ENCODE measurements at regions not wholly inside any gene's neighbourhood (a gene's known extent, or its start where the extent isn't known, plus 50 kb on each side); places are given as distances from the start of the nearest gene placed in this dataset.
A peak's percentile ranks its signal among the peaks of the same experiment; 100 is the strongest.

GRCh38 chr20:48262466-48262865, 477.2 kb upstream of the SULF2 start:
- 84 to 85% methylated on average over 7 of the region's 7 CpGs for WGBS, 2 donors
- no peaks in the 10 kb centered on the region for H3K27me3 ChIP-seq (ENCODE audit: control insufficient read depth in 1 of 2, insufficient read depth in 2 of 2, low read length in 1 of 2)
- no peak for ATAC-seq (ENCODE audit: low FRiP score)

GRCh38 chr20:48261398-48261910, 476.2 kb upstream of the SULF2 start:
- Histone ChIP-seq H3K36me3 (ENCODE audit: control insufficient read depth in 1 of 2, insufficient read depth in 2 of 2, low read length in 1 of 2) (no peaks in the 10 kb centered on the region), H3K4me1 (ENCODE audit: control insufficient read depth in 1 of 2, insufficient read depth in 2 of 2, low read length in 2 of 2) (no peaks in the 10 kb centered on the region), H3K4me3 (ENCODE audit: low read length in 2 of 2) (no peak overlapping the region), H3K27ac (ENCODE audit: low read depth in 1 of 2, low read length in 2 of 2) (no peak overlapping the region), H3K9me3 (ENCODE audit: control insufficient read depth, low read length) (peaks cover 4% of the 10 kb centered on the region), H3K27me3 (ENCODE audit: control insufficient read depth in 1 of 2, insufficient read depth in 2 of 2, low read length in 1 of 2) (no peaks in the 10 kb centered on the region)
- ATAC-seq (ENCODE audit: low FRiP score) (no peak), DNase-seq (no peak)
- WGBS, 2 donors, result 95% methylated on average over 6 of the region's 6 CpGs
- intact Hi-C loops (cut with DNase I), result no loop called here

More at GRCh38 chr20:48262466-48262865, 477.2 kb upstream of the SULF2 start:
- H3K4me3 ChIP-seq (ENCODE audit: low read length in 2 of 2), result no peak overlapping the region
- no peak overlapping the region for H3K27ac ChIP-seq (ENCODE audit: low read depth in 1 of 2, low read length in 2 of 2)
- H3K4me1 ChIP-seq (ENCODE audit: control insufficient read depth in 1 of 2, insufficient read depth in 2 of 2, low read length in 2 of 2), result no peaks in the 10 kb centered on the region
- DNase-seq, result no peak
- intact Hi-C loops (cut with DNase I), result no loop called here
- peaks cover 1% of the 10 kb centered on the region for H3K9me3 ChIP-seq (ENCODE audit: control insufficient read depth, low read length)
- H3K36me3 ChIP-seq (ENCODE audit: control insufficient read depth in 1 of 2, insufficient read depth in 2 of 2, low read length in 1 of 2), result no peaks in the 10 kb centered on the region

- H3K4me3 ChIP-seq (ENCODE audit: low read length in 2 of 2), result no peak overlapping the region
- H3K27me3 ChIP-seq (ENCODE audit: control insufficient read depth in 1 of 2, insufficient read depth in 2 of 2, low read length in 1 of 2), result no peaks in the 10 kb centered on the region
- no peaks in the 10 kb centered on the region for H3K4me1 ChIP-seq (ENCODE audit: control insufficient read depth in 1 of 2, insufficient read depth in 2 of 2, low read length in 2 of 2)
- DNase-seq (no peak), ATAC-seq (ENCODE audit: low FRiP score) (no peak)
- H3K27ac ChIP-seq (ENCODE audit: low read depth in 1 of 2, low read length in 2 of 2), result no peak overlapping the region
- peaks cover 4% of the 10 kb centered on the region for H3K9me3 ChIP-seq (ENCODE audit: control insufficient read depth, low read length)
- intact Hi-C loops (cut with DNase I), result no loop called here
- WGBS, 2 donors, result 75 to 77% methylated on average over 14 to 15 of the region's 15 CpGs
- H3K36me3 ChIP-seq (ENCODE audit: control insufficient read depth in 1 of 2, insufficient read depth in 2 of 2, low read length in 1 of 2), result no peaks in the 10 kb centered on the region
Measured at GRCh38 chr20:48260129-48260756, 475.0 kb upstream of the SULF2 start.

GRCh38 chr20:48259456-48259855, 474.2 kb upstream of the SULF2 start:
- Histone ChIP-seq H3K4me3 (ENCODE audit: low read length in 2 of 2) (no peak overlapping the region), H3K27ac (ENCODE audit: low read depth in 1 of 2, low read length in 2 of 2) (no peak overlapping the region), H3K4me1 (ENCODE audit: control insufficient read depth in 1 of 2, insufficient read depth in 2 of 2, low read length in 2 of 2) (no peaks in the 10 kb centered on the region), H3K9me3 (ENCODE audit: control insufficient read depth, low read length) (peaks cover 4% of the 10 kb centered on the region), H3K27me3 (ENCODE audit: control insufficient read depth in 1 of 2, insufficient read depth in 2 of 2, low read length in 1 of 2) (no peaks in the 10 kb centered on the region), H3K36me3 (ENCODE audit: control insufficient read depth in 1 of 2, insufficient read depth in 2 of 2, low read length in 1 of 2) (no peaks in the 10 kb centered on the region)
- intact Hi-C loops (cut with DNase I), result no loop called here
- no peak for ATAC-seq (ENCODE audit: low FRiP score)
- 89% methylated on average over 6 of the region's 6 CpGs for WGBS, 2 donors
- DNase-seq, result no peak

- DNase-seq (no peak), ATAC-seq (ENCODE audit: low FRiP score) (no peak)
- no peaks in the 10 kb centered on the region for H3K27me3 ChIP-seq (ENCODE audit: control insufficient read depth in 1 of 2, insufficient read depth in 2 of 2, low read length in 1 of 2)
- no peak overlapping the region for H3K27ac ChIP-seq (ENCODE audit: low read depth in 1 of 2, low read length in 2 of 2)
- no peaks in the 10 kb centered on the region for H3K4me1 ChIP-seq (ENCODE audit: control insufficient read depth in 1 of 2, insufficient read depth in 2 of 2, low read length in 2 of 2)
- H3K4me3 ChIP-seq (ENCODE audit: low read length in 2 of 2), result no peak overlapping the region
- intact Hi-C loops (cut with DNase I), result no loop called here
- H3K36me3 ChIP-seq (ENCODE audit: control insufficient read depth in 1 of 2, insufficient read depth in 2 of 2, low read length in 1 of 2), result no peaks in the 10 kb centered on the region
- H3K9me3 ChIP-seq (ENCODE audit: control insufficient read depth, low read length), result peaks cover 4% of the 10 kb centered on the region
- 94 to 96% methylated on average over 2 of the region's 2 CpGs for whole genome bisulfite sequencing, 2 donors
Measured at GRCh38 chr20:48257833-48258232, 472.6 kb upstream of the SULF2 start.

- H3K4me1 ChIP-seq (ENCODE audit: control insufficient read depth in 1 of 2, insufficient read depth in 2 of 2, low read length in 2 of 2), result no peaks in the 10 kb centered on the region
- DNase-seq (no peak), ATAC-seq (ENCODE audit: low FRiP score) (no peak)
- no peaks in the 10 kb centered on the region for H3K9me3 ChIP-seq (ENCODE audit: control insufficient read depth, low read length)
- H3K27ac ChIP-seq (ENCODE audit: low read depth in 1 of 2, low read length in 2 of 2), result no peak overlapping the region
- intact Hi-C loops (cut with DNase I), result no loop called here
- H3K4me3 ChIP-seq (ENCODE audit: low read length in 2 of 2), result no peak overlapping the region
- H3K36me3 ChIP-seq (ENCODE audit: control insufficient read depth in 1 of 2, insufficient read depth in 2 of 2, low read length in 1 of 2), result no peaks in the 10 kb centered on the region
- WGBS, 2 donors, result 92 to 98% methylated on average over 8 of the region's 8 CpGs
- H3K27me3 ChIP-seq (ENCODE audit: control insufficient read depth in 1 of 2, insufficient read depth in 2 of 2, low read length in 1 of 2), result no peaks in the 10 kb centered on the region
Measured at GRCh38 chr20:48247961-48248360, 462.7 kb upstream of the SULF2 start.

GRCh38 chr20:48246061-48246790, 460.9 kb upstream of the SULF2 start:
- Histone ChIP-seq H3K9me3 (ENCODE audit: control insufficient read depth, low read length) (no peaks in the 10 kb centered on the region), H3K4me1 (ENCODE audit: control insufficient read depth in 1 of 2, insufficient read depth in 2 of 2, low read length in 2 of 2) (no peaks in the 10 kb centered on the region), H3K4me3 (ENCODE audit: low read length in 2 of 2) (no peak overlapping the region), H3K27me3 (ENCODE audit: control insufficient read depth in 1 of 2, insufficient read depth in 2 of 2, low read length in 1 of 2) (no peaks in the 10 kb centered on the region), H3K36me3 (ENCODE audit: control insufficient read depth in 1 of 2, insufficient read depth in 2 of 2, low read length in 1 of 2) (no peaks in the 10 kb centered on the region), H3K27ac (ENCODE audit: low read depth in 1 of 2, low read length in 2 of 2) (no peak overlapping the region)
- WGBS, 2 donors, result 78 to 86% methylated on average over 9 of the region's 9 CpGs
- intact Hi-C loops (cut with DNase I), result no loop called here
- DNase-seq (no peak), ATAC-seq (ENCODE audit: low FRiP score) (no peak)

GRCh38 chr20:48242623-48243022, 457.3 kb upstream of the SULF2 start:
- peak in 1 of 2 donors; percentile 35 for DNase-seq

GRCh38 chr20:48241482-48241881, 456.2 kb upstream of the SULF2 start:
- Histone ChIP-seq H3K36me3 (ENCODE audit: control insufficient read depth in 1 of 2, insufficient read depth in 2 of 2, low read length in 1 of 2) (no peaks in the 10 kb centered on the region), H3K4me3 (ENCODE audit: low read length in 2 of 2) (no peak overlapping the region), H3K4me1 (ENCODE audit: control insufficient read depth in 1 of 2, insufficient read depth in 2 of 2, low read length in 2 of 2) (no peaks in the 10 kb centered on the region), H3K27me3 (ENCODE audit: control insufficient read depth in 1 of 2, insufficient read depth in 2 of 2, low read length in 1 of 2) (no peaks in the 10 kb centered on the region), H3K9me3 (ENCODE audit: control insufficient read depth, low read length) (no peaks in the 10 kb centered on the region), H3K27ac (ENCODE audit: low read depth in 1 of 2, low read length in 2 of 2) (no peak overlapping the region)
- WGBS, 2 donors, result 85 to 93% methylated on average over 5 of the region's 5 CpGs
- ATAC-seq (ENCODE audit: low FRiP score) (no peak), DNase-seq (peak in 1 of 2 donors; percentile 39)
- intact Hi-C loops (cut with DNase I), result no loop called here

More at GRCh38 chr20:48242623-48243022, 457.3 kb upstream of the SULF2 start:
- Histone ChIP-seq H3K4me1 (ENCODE audit: control insufficient read depth in 1 of 2, insufficient read depth in 2 of 2, low read length in 2 of 2) (no peaks in the 10 kb centered on the region), H3K36me3 (ENCODE audit: control insufficient read depth in 1 of 2, insufficient read depth in 2 of 2, low read length in 1 of 2) (no peaks in the 10 kb centered on the region), H3K27ac (ENCODE audit: low read depth in 1 of 2, low read length in 2 of 2) (no peak overlapping the region), H3K27me3 (ENCODE audit: control insufficient read depth in 1 of 2, insufficient read depth in 2 of 2, low read length in 1 of 2) (no peaks in the 10 kb centered on the region), H3K9me3 (ENCODE audit: control insufficient read depth, low read length) (no peaks in the 10 kb centered on the region), H3K4me3 (ENCODE audit: low read length in 2 of 2) (no peak overlapping the region)
- 95 to 97% methylated on average over 8 of the region's 8 CpGs for WGBS, 2 donors
- intact Hi-C loops (cut with DNase I), result no loop called here
- ATAC-seq (ENCODE audit: low FRiP score), result no peak

Measured in aorta (tissue), 5 donors.